Heart left ventricle (tissue), 13 donors: ENCODE measurements at regions not wholly inside any gene's neighbourhood (a gene's known extent, or its start where the extent isn't known, plus 50 kb on each side); places are given as distances from the start of the nearest gene placed in this dataset.

Experiments
- CTCF ChIP-seq, 12 donors: fragments of 200-600 bp; sonication (generic) in 4 of 12; IDR thresholded peaks; one replicate each; pipeline versions ENCODE4 v1.5.0 to v1.8.0; 2018 to 2022; ENCODE audit warnings: antibody characterized with exemption in 12 of 12, mild to moderate bottlenecking in 5 of 12
- POLR2A ChIP-seq, 2 donors: fragments of 450-650 bp; IDR thresholded peaks; one replicate each; pipeline ENCODE4 v1.6.1; 2017; ENCODE audit warnings: antibody characterized with exemption in 2 of 2, mild to moderate bottlenecking in 2 of 2, moderate library complexity in 2 of 2
- donor health status: ischemic (EF 13 %, LVEDD 7.1; RV severe dilation, severe dysfunction).
- donor health status: DM: no; HTN: yes; CAD: no.
- donor health status: DM: no; HTN: no; CAD: no.
- donor health status: ischemic (EF 25% LVEDD 6.9; RV normal size, moderate dysfunction).
- donor health status: ischemic (EF 25% LVEDD 5.7; RV mildly dilated, moderate dysfunction).
- donor health status: ischemic (EF 35%, LVEDD 5.7; RV mildly dilated, moderate dysfunction).
- donor health status: nonischemic (EF 11% LVEDD 7.7; RV severe dilation, severe dysfunction).
- donor health status: DM: yes; HTN: yes; CAD: no.
- donor health status: PGD.
- donor health status: ischemic (EF 29% LVEDD 5.4; RV normal size, mild dysfunction).
- donor health status: nonischemic (EF 23%, LVEDD 6.1; RV moderate dilation, normal function).

GRCh38 chr5:174559141-174559540 is 165.2 kb upstream of the MSX2 start:
- TF ChIP-seq POLR2A (IDR thresholded peaks at IDR 0.05) (no peak), CTCF (IDR thresholded peaks at IDR 0.05) (no peak)
